Ishikawa (cell line): ENCODE measurements at regions not wholly inside any gene's neighbourhood (a gene's known extent, or its start where the extent isn't known, plus 50 kb on each side); places are given as distances from the start of the nearest gene placed in this dataset.

Experiments
- CREB1 ChIP-seq: IDR thresholded peaks from 2 replicates; pipeline ENCODE4 v1.6.1; 2012; ENCODE audit warnings: low read depth
- EP300 ChIP-seq: IDR thresholded peaks from 2 replicates; pipeline ENCODE4 v1.6.1; 2012; ENCODE audit warnings: borderline replicate concordance
- MAX ChIP-seq: IDR thresholded peaks from 2 replicates; pipeline ENCODE4 v1.6.1; 2012
- NFIC ChIP-seq: IDR thresholded peaks from 2 replicates; pipeline ENCODE4 v1.6.1; 2012
- RAD21 ChIP-seq: IDR thresholded peaks from 2 replicates; pipeline ENCODE4 v1.6.1; 2012; ENCODE audit warnings: low read depth
- REST ChIP-seq: IDR thresholded peaks from 2 replicates; pipeline ENCODE4 v1.6.1; 2012; ENCODE audit warnings: low read depth, mild to moderate bottlenecking
- TAF1 ChIP-seq: IDR thresholded peaks from 2 replicates; pipeline ENCODE4 v1.6.1; 2012; ENCODE audit warnings: low read depth, mild to moderate bottlenecking
- TCF12 ChIP-seq: IDR thresholded peaks from 2 replicates; pipeline ENCODE4 v1.6.1; 2012; ENCODE audit warnings: low read depth
- YY1 ChIP-seq: IDR thresholded peaks from 2 replicates; pipeline ENCODE4 v1.6.1; 2012; ENCODE audit warnings: low read depth

DNA sequence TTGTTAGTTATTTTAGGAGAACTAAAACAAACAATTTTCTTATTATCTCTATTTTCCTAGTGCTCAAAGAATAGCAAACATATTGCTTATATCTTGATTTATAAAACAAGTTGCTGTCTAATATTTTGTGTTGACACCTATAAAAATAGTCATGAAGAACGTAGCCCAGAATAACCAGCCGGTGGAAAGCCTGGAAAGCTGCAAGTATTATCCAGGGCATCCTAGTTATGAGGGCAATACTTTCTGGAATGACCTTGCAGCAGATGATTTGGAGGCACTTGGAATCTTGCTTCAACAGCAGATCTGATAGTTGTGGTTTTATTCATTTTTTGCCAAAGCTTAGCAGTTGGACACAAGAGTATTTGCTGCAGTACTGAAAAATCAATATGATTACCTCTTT, 948.7 kb downstream of the LRFN5 start:
- TF ChIP-seq NFIC (no peak), MAX (no peak), REST (no peak), CREB1 (no peak), EP300 (no peak), TAF1 (no peak), RAD21 (no peak), YY1 (no peak), TCF12 (no peak)
